Testis (tissue), 2 donors: ENCODE measurements at regions not wholly inside any gene's neighbourhood (a gene's known extent, or its start where the extent isn't known, plus 50 kb on each side); places are given as distances from the start of the nearest gene placed in this dataset.

Experiments
- DNase-seq: peaks from one replicate; pipeline ENCODE4 v3.0.0-alpha.2; 2019
- H3K27ac ChIP-seq, 2 donors: fragments of 200-600 bp; sonication (generic); one replicate each; pipeline ENCODE4 v1.5.1; 2019
- H3K27me3 ChIP-seq: fragments of 200-600 bp; sonication (generic); one replicate; pipeline ENCODE4 v1.5.1; 2019
- H3K36me3 ChIP-seq: fragments of 200-600 bp; sonication (generic); one replicate; pipeline ENCODE4 v1.5.1; 2017; ENCODE audit warnings: low read depth; ENCODE audit errors: missing control alignments
- H3K4me1 ChIP-seq: fragments of 200-600 bp; sonication (generic); one replicate; pipeline ENCODE4 v1.5.1; 2019
- H3K4me3 ChIP-seq, 2 donors: fragments of 200-600 bp; sonication (generic); one replicate each; pipeline ENCODE4 v1.5.1; 2017 to 2019
- H3K9me3 ChIP-seq: fragments of 200-600 bp; sonication (generic); one replicate; pipeline ENCODE4 v1.5.1; 2017
- CTCF ChIP-seq, 3 experiments: fragments of 450-650 bp in 2 of 3; fragments of 200-600 bp in 1 of 3; sonication (generic) in 1 of 3; IDR thresholded peaks; one replicate each; pipeline ENCODE4 v1.5.1; 2016 to 2019; ENCODE audit warnings: antibody characterized with exemption in 3 of 3, mild to moderate bottlenecking in 2 of 3, moderate library complexity in 1 of 3
- POLR2A ChIP-seq: fragments of 450-650 bp; IDR thresholded peaks from one replicate; pipeline ENCODE4 v1.6.1; 2017; ENCODE audit warnings: antibody characterized with exemption, mild to moderate bottlenecking, moderate library complexity
- WGBS, 2 donors: methylation state at CpG; one replicate each; pipeline ENCODE4 v1.1.5; 2018; 5-methylcytosine and 5-hydroxymethylcytosine counted together
- intact Hi-C: fragments of 100-400 bp; cut with DNase I; formaldehyde crosslinking; loops from one replicate; pipeline ENCODE4 v1.15.1; 2023; ENCODE audit warnings: low total_unique reads

DNA sequence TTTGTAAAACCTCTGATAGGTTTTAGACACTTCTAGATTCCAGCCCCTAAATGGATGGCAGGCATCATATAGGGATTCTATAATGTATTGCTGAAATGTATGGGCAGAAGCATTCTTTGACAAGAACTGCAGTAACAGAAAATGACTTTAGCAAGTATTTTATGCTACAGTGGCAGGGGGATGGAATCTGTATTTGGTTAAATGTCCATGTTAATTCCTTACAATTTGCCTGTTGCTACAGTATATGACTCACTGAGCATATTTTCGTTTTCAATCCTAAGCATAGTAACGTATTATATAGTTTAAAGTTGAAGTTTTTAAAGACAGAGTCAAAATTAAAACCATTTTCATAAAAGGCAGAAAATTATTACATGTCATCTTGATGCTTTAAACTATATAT is 150.1 kb downstream of the MEX3B start:
- WGBS, 2 donors, result 92 to 93% methylated on average over 2 of the region's 2 CpGs
- Histone ChIP-seq H3K36me3 (no peaks in the 10 kb centered on the region), H3K9me3 (no peaks in the 10 kb centered on the region), H3K27ac (no peak overlapping the region), H3K4me1 (no peaks in the 10 kb centered on the region), H3K4me3 (no peak overlapping the region), H3K27me3 (no peaks in the 10 kb centered on the region)
- TF ChIP-seq POLR2A (no peak), CTCF (IDR thresholded peaks at IDR 0.05) (no peak)
- DNase-seq, result no peak
- intact Hi-C loops, result no loop called here

DNA sequence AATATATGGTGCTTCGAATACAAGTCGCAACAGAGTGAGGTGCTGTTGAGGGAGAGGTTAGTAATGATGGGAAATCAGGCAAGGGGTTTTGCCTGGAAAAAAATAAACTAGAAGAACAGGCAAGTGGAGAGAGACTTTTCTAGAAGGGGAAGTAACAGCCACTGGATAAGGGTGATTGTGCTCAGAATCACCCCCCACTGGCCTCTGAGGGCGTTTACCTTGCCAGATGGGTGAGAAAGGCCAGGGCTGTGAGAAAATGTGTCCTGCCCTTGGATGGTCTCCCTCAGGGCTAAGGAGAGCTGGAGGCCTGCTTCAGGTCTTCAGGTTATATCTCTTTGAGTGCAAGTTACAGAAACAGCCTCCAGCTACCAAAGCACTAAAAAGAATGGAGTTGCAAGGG is 151.8 kb downstream of the MEX3B start:
- Histone ChIP-seq H3K4me3 (no peak overlapping the region), H3K4me1 (no peaks in the 10 kb centered on the region), H3K9me3 (no peaks in the 10 kb centered on the region), H3K27me3 (no peaks in the 10 kb centered on the region), H3K36me3 (no peaks in the 10 kb centered on the region), H3K27ac (no peak overlapping the region)
- TF ChIP-seq CTCF (IDR thresholded peaks at IDR 0.05), result no peak
- intact Hi-C loops, result no loop called here
- WGBS, 2 donors, result 88 to 91% methylated on average over 3 of the region's 3 CpGs
- no peak for DNase-seq

DNA sequence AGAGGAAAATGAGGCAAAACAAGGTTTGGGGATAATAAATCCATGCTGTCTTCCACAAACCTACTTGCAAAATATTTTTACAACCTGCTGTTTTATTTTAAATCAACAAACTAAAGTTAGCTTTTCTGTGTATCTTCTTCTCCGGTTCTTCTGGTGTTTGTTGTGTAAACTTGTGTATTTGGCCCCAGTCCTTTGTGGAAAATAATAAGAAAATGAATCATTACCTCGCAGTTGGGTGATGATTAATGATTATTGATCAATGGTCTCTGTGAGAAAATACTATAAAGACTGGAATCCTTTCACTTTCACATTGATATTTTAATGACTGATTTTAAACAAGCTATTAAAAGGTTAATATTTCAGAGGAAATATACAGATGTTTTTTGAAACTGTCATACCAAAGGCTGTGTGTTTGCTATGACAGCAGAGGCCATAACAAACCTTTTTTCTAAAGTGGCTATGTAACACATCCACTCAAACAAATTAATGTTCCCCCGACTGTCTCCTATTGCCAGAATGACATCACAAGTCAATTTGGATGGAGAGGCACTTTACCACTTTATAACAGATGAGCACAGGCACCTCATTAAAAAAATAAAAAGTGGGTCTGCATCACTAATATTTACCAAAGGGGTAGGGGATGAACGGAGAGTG is 152.5 kb downstream of the MEX3B start:
- Histone ChIP-seq H3K4me3 (no peak overlapping the region), H3K36me3 (no peaks in the 10 kb centered on the region), H3K4me1 (no peaks in the 10 kb centered on the region), H3K27me3 (no peaks in the 10 kb centered on the region), H3K9me3 (no peaks in the 10 kb centered on the region), H3K27ac (no peak overlapping the region)
- TF ChIP-seq POLR2A (no peak), CTCF (IDR thresholded peaks at IDR 0.05) (no peak)
- intact Hi-C loops, result no loop called here
- DNase-seq, result no peak
- WGBS, 2 donors, result 74 to 76% methylated on average over 4 of the region's 4 CpGs

- TF ChIP-seq POLR2A (no peak), CTCF (IDR thresholded peaks at IDR 0.05) (no peak)
- Histone ChIP-seq H3K27ac (no peak overlapping the region), H3K27me3 (no peaks in the 10 kb centered on the region), H3K4me1 (no peaks in the 10 kb centered on the region), H3K4me3 (no peak overlapping the region), H3K9me3 (no peaks in the 10 kb centered on the region), H3K36me3 (no peaks in the 10 kb centered on the region)
- WGBS, 2 donors, result 95 to 100% methylated on average over 1 of the region's 1 CpG
- intact Hi-C loops, result no loop called here
- DNase-seq, result no peak
Observed at GRCh38 chr15:81890496-81890895, 155.3 kb downstream of the MEX3B start.

GRCh38 chr15:81889485-81889881 is 156.3 kb downstream of the MEX3B start:
- DNase-seq, result no peak
- Histone ChIP-seq H3K27ac (no peak overlapping the region), H3K4me1 (no peaks in the 10 kb centered on the region), H3K4me3 (no peak overlapping the region), H3K36me3 (no peaks in the 10 kb centered on the region), H3K27me3 (no peaks in the 10 kb centered on the region), H3K9me3 (no peaks in the 10 kb centered on the region)
- TF ChIP-seq CTCF (IDR thresholded peaks at IDR 0.05) (no peak), POLR2A (no peak)
- 46 to 63% methylated on average over 2 of the region's 2 CpGs for WGBS, 2 donors
- intact Hi-C loops, result no loop called here
